K562 (cell line): ENCODE measurements at regions not wholly inside any gene's neighbourhood (a gene's known extent, or its start where the extent isn't known, plus 50 kb on each side); places are given as distances from the start of the nearest gene placed in this dataset.

Source experiments
- CHD2 ChIP-seq: IDR thresholded peaks from 2 replicates; pipeline ENCODE4 v1.6.1; 2011; ENCODE audit warnings: low read depth, low read length
- CTCF ChIP-seq, 3 experiments: IDR thresholded peaks in 2 of 3; conservative IDR thresholded peaks in 1 of 3; 2 replicates each; pipeline ENCODE4 v1.5.1; 2011 to 2012; ENCODE audit warnings: low read length in 3 of 3, mild to moderate bottlenecking in 3 of 3, control low read depth in 2 of 3, improper control_type of control experiment in 1 of 3, inconsistent platforms in 1 of 3, low read depth in 1 of 3, mixed read lengths in 1 of 3, moderate library complexity in 1 of 3; ENCODE audit not compliant: insufficient read depth in 2 of 3
- EHMT2 ChIP-seq: fragments of 450-650 bp; IDR thresholded peaks from 2 replicates; pipeline ENCODE4 v1.6.1; 2018; ENCODE audit warnings: antibody characterized with exemption
- ELK1 ChIP-seq: sonication (generic); formaldehyde crosslinking; IDR thresholded peaks from 2 replicates; pipeline ENCODE4 v1.8.1; 2022; ENCODE audit warnings: missing genetic modification reagents
- GATAD2B ChIP-seq: fragments of 450-650 bp; IDR thresholded peaks from 2 replicates; pipeline ENCODE4 v1.6.1; 2017; ENCODE audit warnings: mild to moderate bottlenecking, borderline replicate concordance
- KLF6 ChIP-seq: fragments of 250-450 bp; sonication (Bioruptor Pico); IDR thresholded peaks from 2 replicates; pipeline ENCODE4 v1.4.0; 2020; ENCODE audit warnings: mild to moderate bottlenecking, moderate library complexity, borderline replicate concordance
- MCM5 ChIP-seq: fragments of 450-650 bp; IDR thresholded peaks from 2 replicates; pipeline ENCODE4 v1.6.1; 2016; ENCODE audit warnings: low read depth
- NR1H2 ChIP-seq: sonication (generic); formaldehyde crosslinking; IDR thresholded peaks from 2 replicates; pipeline ENCODE4 v1.4.0; 2020; ENCODE audit warnings: mild to moderate bottlenecking, missing genetic modification reagents
- TAF15 ChIP-seq: fragments of 200-400 bp; formaldehyde crosslinking; IDR thresholded peaks from 2 replicates; pipeline ENCODE4 v1.6.1; 2017; ENCODE audit warnings: mild to moderate bottlenecking, low read depth, low read length, moderate library complexity
- USF1 ChIP-seq: sonication (generic); formaldehyde crosslinking; IDR thresholded peaks from 2 replicates; pipeline ENCODE4 v1.9.0; 2022; ENCODE audit warnings: mild to moderate bottlenecking, missing genetic modification reagents
- ZFX ChIP-seq: sonication (generic); formaldehyde crosslinking; IDR thresholded peaks from 2 replicates; pipeline ENCODE4 v1.8.0; 2022; ENCODE audit warnings: mild to moderate bottlenecking, missing genetic modification reagents, moderate library complexity

GRCh38 chr5:9681706-9682105 lies 51.6 kb upstream of the TAS2R1 start:
- no peak for TF ChIP-seq CTCF (IDR thresholded peaks at IDR 0.05 in 2 of 3, conservative IDR thresholded peaks at IDR 0.05 in 1 of 3; ENCODE audit: insufficient read depth in 2 of 3, low read depth in 1 of 3, low read length in 3 of 3)
- TF ChIP-seq ELK1 (CRISPR knock-in tag) = no peak
- no peak for TF ChIP-seq TAF15
- TF ChIP-seq NR1H2 (CRISPR knock-in tag) = no peak
- no peak for TF ChIP-seq ZFX
- no peak for TF ChIP-seq USF1 (CRISPR knock-in tag)
- TF ChIP-seq EHMT2 = no peak
- TF ChIP-seq KLF6 (CRISPR knock-in tag) = no peak
- no peak for TF ChIP-seq CHD2
- no peak for TF ChIP-seq GATAD2B
- no peak for TF ChIP-seq MCM5
